ENCODE measurements at regions not wholly inside any gene's neighbourhood (a gene's known extent, or its start where the extent isn't known, plus 50 kb on each side); places are given as distances from the start of the nearest gene placed in this dataset.

- no peak for DNase-seq (ENCODE audit: low spot score in 2 of 2)
- intact Hi-C loops (cut with DNase I; ENCODE audit: low total_unique reads), result no loop called here
- no peak overlapping the region for H3K4me3 ChIP-seq (ENCODE audit: low read depth, poor library complexity, severe bottlenecking)
- no peak for TF ChIP-seq CTCF (IDR thresholded peaks at IDR 0.05)
- TF ChIP-seq POLR2A (IDR thresholded peaks at IDR 0.05), result no peak
- WGBS, 2 donors, result 51 to 56% methylated on average over 4 of the region's 4 CpGs
Observed at GRCh38 chr5:72692231-72692637, 124.2 kb upstream of the TNPO1 start.

- no peak overlapping the region for H3K4me3 ChIP-seq (ENCODE audit: low read depth, poor library complexity, severe bottlenecking)
- WGBS, 2 donors, result 61 to 65% methylated on average over 3 of the region's 3 CpGs
- DNase-seq (ENCODE audit: low spot score in 2 of 2), result no peak
- no peak for TF ChIP-seq POLR2A (IDR thresholded peaks at IDR 0.05)
- no peak for TF ChIP-seq CTCF (IDR thresholded peaks at IDR 0.05)
- intact Hi-C loops (cut with DNase I; ENCODE audit: low total_unique reads), result no loop called here
Observed at GRCh38 chr5:72691751-72692150, 124.7 kb upstream of the TNPO1 start.

GRCh38 chr5:72688916-72689315 is 127.5 kb upstream of the TNPO1 start:
- TF ChIP-seq POLR2A (IDR thresholded peaks at IDR 0.05) (no peak), CTCF (IDR thresholded peaks at IDR 0.05) (no peak)
- no peak overlapping the region for H3K4me3 ChIP-seq (ENCODE audit: low read depth, poor library complexity, severe bottlenecking)
- 87 to 93% methylated on average over 3 of the region's 3 CpGs for WGBS, 2 donors
- intact Hi-C loops (cut with DNase I; ENCODE audit: low total_unique reads), result no loop called here
- DNase-seq (ENCODE audit: low spot score in 2 of 2), result no peak

- intact Hi-C loops (cut with DNase I; ENCODE audit: low total_unique reads), result no loop called here
- H3K4me3 ChIP-seq (ENCODE audit: low read depth, poor library complexity, severe bottlenecking), result no peak overlapping the region
- DNase-seq (ENCODE audit: low spot score in 2 of 2), result no peak
- TF ChIP-seq POLR2A (IDR thresholded peaks at IDR 0.05), result no peak
- WGBS, 2 donors, result 54 to 61% methylated on average over 1 of the region's 1 CpG
Observed at GRCh38 chr5:72687288-72687687, 129.2 kb upstream of the TNPO1 start.

GRCh38 chr5:72682561-72682960 is 133.9 kb upstream of the TNPO1 start:
- intact Hi-C loops (cut with DNase I; ENCODE audit: low total_unique reads), result no loop called here
- 91 to 92% methylated on average over 2 of the region's 2 CpGs for whole genome bisulfite sequencing, 2 donors
- no peak overlapping the region for H3K4me3 ChIP-seq (ENCODE audit: low read depth, poor library complexity, severe bottlenecking)
- TF ChIP-seq POLR2A (IDR thresholded peaks at IDR 0.05) (no peak), CTCF (IDR thresholded peaks at IDR 0.05) (no peak)
- no peak for DNase-seq (ENCODE audit: low spot score in 2 of 2)

- intact Hi-C loops (cut with DNase I; ENCODE audit: low total_unique reads), result no loop called here
- TF ChIP-seq CTCF (IDR thresholded peaks at IDR 0.05) (no peak), POLR2A (IDR thresholded peaks at IDR 0.05) (no peak)
- no peak for DNase-seq (ENCODE audit: low spot score in 2 of 2)
- H3K4me3 ChIP-seq (ENCODE audit: low read depth, poor library complexity, severe bottlenecking), result no peak overlapping the region
- 84% methylated on average over 3 of the region's 3 CpGs for WGBS, 2 donors
Observed at GRCh38 chr5:72681781-72682180, 134.7 kb upstream of the TNPO1 start.

Measured in lower leg skin (tissue), 4 donors.